NB4 (cell line): ENCODE measurements at regions not wholly inside any gene's neighbourhood (a gene's known extent, or its start where the extent isn't known, plus 50 kb on each side); places are given as distances from the start of the nearest gene placed in this dataset.

Source experiments
- CTCF ChIP-seq: IDR thresholded peaks from one replicate; pipeline ENCODE4 v1.5.1; 2012; ENCODE audit warnings: low read depth, low read length
- POLR2A ChIP-seq: IDR thresholded peaks from 2 replicates; pipeline ENCODE4 v1.6.1; 2011; ENCODE audit warnings: mild to moderate bottlenecking; ENCODE audit not compliant: insufficient read length; ENCODE audit errors: extremely low read depth

- TF ChIP-seq CTCF (no peak), POLR2A (no peak)
These were observed 52.6 kb upstream of the SALL4 start for GRCh38 chr20:51854921-51855320.
